ENCODE measurements at regions not wholly inside any gene's neighbourhood (a gene's known extent, or its start where the extent isn't known, plus 50 kb on each side); places are given as distances from the start of the nearest gene placed in this dataset.

- H4K91ac ChIP-seq (ENCODE audit: insufficient read length, low read depth, low read length), result no peak overlapping the region
- no peaks in the 10 kb centered on the region for H3K23me2 ChIP-seq (ENCODE audit: insufficient read length, low read depth, low read length, poor library complexity, severe bottlenecking)
- no peak overlapping the region for H2BK20ac ChIP-seq (ENCODE audit: low read depth, low read length, poor library complexity, severe bottlenecking)
- H3K79me2 ChIP-seq (ENCODE audit: insufficient read depth, low read length), result no peaks in the 10 kb centered on the region
- DNase-seq, result no peak
- no peak for TF ChIP-seq CTCF (conservative IDR thresholded peaks at IDR 0.05)
- no peaks in the 10 kb centered on the region for H3K27me3 Mint-ChIP-seq (ENCODE audit: low read depth)
- no peak overlapping the region for H3K4me3 Mint-ChIP-seq
- no peaks in the 10 kb centered on the region for H3K4me1 ChIP-seq (ENCODE audit: insufficient read depth, low read length)
- no peak overlapping the region for H3T11ph ChIP-seq (ENCODE audit: low read length)
- H3K14ac ChIP-seq (ENCODE audit: insufficient read depth, low read length), result no peak overlapping the region
- H3K56ac ChIP-seq (ENCODE audit: insufficient read length, low read depth, low read length), result no peak overlapping the region
- no peak overlapping the region for H3K27ac Mint-ChIP-seq
- no peak overlapping the region for H4K5ac ChIP-seq (ENCODE audit: insufficient read length, low read depth, low read length)
- no peak overlapping the region for H2BK15ac ChIP-seq (ENCODE audit: low read depth, low read length)
- H2BK120ac ChIP-seq (ENCODE audit: low read depth, low read length, poor library complexity, severe bottlenecking), result no peak overlapping the region
- H3K18ac ChIP-seq (ENCODE audit: insufficient read length, low read depth, low read length), result no peak overlapping the region
- H3K4ac ChIP-seq (ENCODE audit: low read depth, low read length), result no peak overlapping the region
- no peak overlapping the region for H3K9ac ChIP-seq (ENCODE audit: extremely low read depth, insufficient read length, low read length)
- no peaks in the 10 kb centered on the region for H3K79me1 ChIP-seq (ENCODE audit: insufficient read depth, low read depth, low read length, poor library complexity, severe bottlenecking)
- peaks cover 0 to 6% of the 10 kb centered on the region in 2 experiments; a peak in 2 of 5 replicates for H3K9me3 Mint-ChIP-seq
- no peak overlapping the region for H2BK5ac ChIP-seq (ENCODE audit: insufficient read length, low read length)
- no peak overlapping the region for H3K27ac ChIP-seq (ENCODE audit: insufficient read length, low read depth, low read length)
- H3K4me1 Mint-ChIP-seq, result peaks cover 10 to 12% of the 10 kb centered on the region in 2 experiments
- H2AK5ac ChIP-seq (ENCODE audit: insufficient read length, low read length), result no peak overlapping the region
- H4K20me1 ChIP-seq (ENCODE audit: control insufficient read depth, insufficient read depth, insufficient read length), result no peaks in the 10 kb centered on the region
- H4K8ac ChIP-seq (replicated peaks; ENCODE audit: insufficient read length, low read depth, low read length), result no peak overlapping the region
- H3K23ac ChIP-seq (ENCODE audit: insufficient read length, low read depth, low read length), result no peak overlapping the region
- H2BK12ac ChIP-seq (ENCODE audit: insufficient read length, low read depth, low read length), result no peak overlapping the region
- no peaks in the 10 kb centered on the region for H3K9me3 ChIP-seq (ENCODE audit: control insufficient read depth, low read depth, low read length)
- no peaks in the 10 kb centered on the region for H3K27me3 ChIP-seq (ENCODE audit: insufficient read depth, low read length)
- no peak overlapping the region for H3K4me2 ChIP-seq (ENCODE audit: insufficient read depth, insufficient read length, low read length)
- H2AFZ ChIP-seq (ENCODE audit: low read length), result peak overlapping the region; percentile 45
- H3K36me3 Mint-ChIP-seq (ENCODE audit: insufficient read depth in 1 of 3, low read depth in 3 of 3), result peaks cover 0 to 4% (median 0%) of the 10 kb centered on the region in 3 experiments; a peak in 2 of 7 replicates
Observed at GRCh38 chr13:33723365-33723764, 94.6 kb upstream of the RFC3 start.
